ENCODE measurements at regions not wholly inside any gene's neighbourhood (a gene's known extent, or its start where the extent isn't known, plus 50 kb on each side); places are given as distances from the start of the nearest gene placed in this dataset.

- TF ChIP-seq ZFX (IDR thresholded peaks at IDR 0.05) = no peak
- no peak for TF ChIP-seq CTCF (conservative IDR thresholded peaks at IDR 0.05)
These were observed 70.9 kb upstream of the SOX9 start for GRCh38 chr17:72049914-72050313.

GRCh38 chr17:72053036-72053435 is 67.8 kb upstream of the SOX9 start:
- TF ChIP-seq ZFX (IDR thresholded peaks at IDR 0.05) = no peak
- no peak for TF ChIP-seq CTCF (conservative IDR thresholded peaks at IDR 0.05)
- no peak overlapping the region for H3K27ac ChIP-seq

More at GRCh38 chr17:72049914-72050313, 70.9 kb upstream of the SOX9 start:
- no peak overlapping the region for H3K27ac ChIP-seq

GRCh38 chr17:72053449-72053848 is 67.4 kb upstream of the SOX9 start:
- no peak for TF ChIP-seq ZFX (IDR thresholded peaks at IDR 0.05)
- TF ChIP-seq CTCF (conservative IDR thresholded peaks at IDR 0.05) = no peak
- no peak overlapping the region for H3K27ac ChIP-seq

- no peak overlapping the region for H3K27ac ChIP-seq
- no peak for TF ChIP-seq ZFX (IDR thresholded peaks at IDR 0.05)
- TF ChIP-seq CTCF (conservative IDR thresholded peaks at IDR 0.05) = no peak
These were observed 64.7 kb upstream of the SOX9 start for GRCh38 chr17:72056155-72056554.

- no peak for TF ChIP-seq ZFX (IDR thresholded peaks at IDR 0.05)
- TF ChIP-seq CTCF (conservative IDR thresholded peaks at IDR 0.05) = no peak
- no peak overlapping the region for H3K27ac ChIP-seq
These were observed 64.0 kb upstream of the SOX9 start for GRCh38 chr17:72056727-72057290.

- TF ChIP-seq ZFX (IDR thresholded peaks at IDR 0.05) = no peak
- no peak for TF ChIP-seq CTCF (conservative IDR thresholded peaks at IDR 0.05)
- no peak overlapping the region for H3K27ac ChIP-seq
These were observed 60.7 kb upstream of the SOX9 start for GRCh38 chr17:72060084-72060483.

- TF ChIP-seq CTCF (conservative IDR thresholded peaks at IDR 0.05) (no peak), ZFX (IDR thresholded peaks at IDR 0.05) (no peak)
- no peak overlapping the region for H3K27ac ChIP-seq
These were observed 57.6 kb upstream of the SOX9 start for GRCh38 chr17:72063262-72063661.
